Stomach smooth muscle (tissue), 2 donors: ENCODE measurements at regions not wholly inside any gene's neighbourhood (a gene's known extent, or its start where the extent isn't known, plus 50 kb on each side); places are given as distances from the start of the nearest gene placed in this dataset.
"Not testable (repeated sequence)": the region's sequence is repeated elsewhere in the genome, so short reads cannot be mapped to it uniquely, and the experiment has no call there.

Experiments
- H3K27ac ChIP-seq: one replicate; pipeline ENCODE4 v1.7.0; 2013; ENCODE audit warnings: mild to moderate bottlenecking, low read length, inconsistent platforms
- H3K27me3 ChIP-seq, 2 donors: one replicate each; pipeline ENCODE4 v1.7.0; 2013; ENCODE audit warnings: low read length in 2 of 2; ENCODE audit not compliant: insufficient read depth in 2 of 2, control insufficient read depth in 1 of 2
- H3K36me3 ChIP-seq, 2 donors: one replicate each; pipeline ENCODE4 v1.7.0; 2013; ENCODE audit warnings: low read length in 2 of 2; ENCODE audit not compliant: control insufficient read depth in 2 of 2, insufficient read depth in 2 of 2
- H3K4me1 ChIP-seq: one replicate; pipeline ENCODE4 v1.7.0; 2013; ENCODE audit warnings: low read length; ENCODE audit not compliant: control insufficient read depth, insufficient read depth
- H3K4me3 ChIP-seq, 2 donors: one replicate each; pipeline ENCODE4 v1.7.0; 2013; ENCODE audit warnings: low read length in 2 of 2
- H3K9ac ChIP-seq, 2 donors: one replicate each; pipeline ENCODE4 v1.7.0; 2013; ENCODE audit warnings: low read length in 2 of 2, mild to moderate bottlenecking in 1 of 2
- H3K9me3 ChIP-seq, 2 donors: one replicate each; pipeline ENCODE4 v1.7.0; 2013; ENCODE audit warnings: low read length in 2 of 2; ENCODE audit not compliant: control insufficient read depth in 2 of 2
- donor health status: healthy.
- donor health status: Pancreatic carcinoma.

- H3K36me3 ChIP-seq, H3K9ac ChIP-seq, H3K9me3 ChIP-seq, H3K4me3 ChIP-seq, H3K27ac ChIP-seq, H3K4me1 ChIP-seq, H3K27me3 ChIP-seq: not testable (repeated sequence)
Measured at GRCh38 chr2:87485455-87485854, 262.4 kb upstream of the PLGLB2 start.

GRCh38 chr2:87485884-87486283, 262.0 kb upstream of the PLGLB2 start:
- H3K9ac ChIP-seq, H3K27ac ChIP-seq, H3K4me3 ChIP-seq, H3K4me1 ChIP-seq, H3K27me3 ChIP-seq, H3K36me3 ChIP-seq, H3K9me3 ChIP-seq: not testable (repeated sequence)

GRCh38 chr2:87486413-87486812, 261.5 kb upstream of the PLGLB2 start:
- H3K4me3 ChIP-seq = not testable (repeated sequence)

GRCh38 chr2:87488021-87488420, 259.9 kb upstream of the PLGLB2 start:
- not testable (repeated sequence) for H3K4me3 ChIP-seq, H3K36me3 ChIP-seq, H3K9me3 ChIP-seq, H3K4me1 ChIP-seq, H3K27ac ChIP-seq, H3K9ac ChIP-seq, H3K27me3 ChIP-seq

More at GRCh38 chr2:87486413-87486812, 261.5 kb upstream of the PLGLB2 start:
- H3K4me1 ChIP-seq, H3K36me3 ChIP-seq, H3K27me3 ChIP-seq, H3K9ac ChIP-seq, H3K9me3 ChIP-seq, H3K27ac ChIP-seq: not testable (repeated sequence)

GRCh38 chr2:87488991-87489390, 258.9 kb upstream of the PLGLB2 start:
- H3K4me3 ChIP-seq, H3K27me3 ChIP-seq, H3K9me3 ChIP-seq, H3K27ac ChIP-seq, H3K4me1 ChIP-seq, H3K36me3 ChIP-seq, H3K9ac ChIP-seq: not testable (repeated sequence)

- not testable (repeated sequence) for H3K9me3 ChIP-seq, H3K36me3 ChIP-seq, H3K27me3 ChIP-seq, H3K4me1 ChIP-seq, H3K4me3 ChIP-seq, H3K27ac ChIP-seq, H3K9ac ChIP-seq
Measured at GRCh38 chr2:87494846-87495245, 253.0 kb upstream of the PLGLB2 start.

- not testable (repeated sequence) for H3K4me1 ChIP-seq, H3K9ac ChIP-seq, H3K27me3 ChIP-seq, H3K27ac ChIP-seq, H3K36me3 ChIP-seq, H3K4me3 ChIP-seq, H3K9me3 ChIP-seq
Measured at GRCh38 chr2:87495455-87495854, 252.4 kb upstream of the PLGLB2 start.

DNA sequence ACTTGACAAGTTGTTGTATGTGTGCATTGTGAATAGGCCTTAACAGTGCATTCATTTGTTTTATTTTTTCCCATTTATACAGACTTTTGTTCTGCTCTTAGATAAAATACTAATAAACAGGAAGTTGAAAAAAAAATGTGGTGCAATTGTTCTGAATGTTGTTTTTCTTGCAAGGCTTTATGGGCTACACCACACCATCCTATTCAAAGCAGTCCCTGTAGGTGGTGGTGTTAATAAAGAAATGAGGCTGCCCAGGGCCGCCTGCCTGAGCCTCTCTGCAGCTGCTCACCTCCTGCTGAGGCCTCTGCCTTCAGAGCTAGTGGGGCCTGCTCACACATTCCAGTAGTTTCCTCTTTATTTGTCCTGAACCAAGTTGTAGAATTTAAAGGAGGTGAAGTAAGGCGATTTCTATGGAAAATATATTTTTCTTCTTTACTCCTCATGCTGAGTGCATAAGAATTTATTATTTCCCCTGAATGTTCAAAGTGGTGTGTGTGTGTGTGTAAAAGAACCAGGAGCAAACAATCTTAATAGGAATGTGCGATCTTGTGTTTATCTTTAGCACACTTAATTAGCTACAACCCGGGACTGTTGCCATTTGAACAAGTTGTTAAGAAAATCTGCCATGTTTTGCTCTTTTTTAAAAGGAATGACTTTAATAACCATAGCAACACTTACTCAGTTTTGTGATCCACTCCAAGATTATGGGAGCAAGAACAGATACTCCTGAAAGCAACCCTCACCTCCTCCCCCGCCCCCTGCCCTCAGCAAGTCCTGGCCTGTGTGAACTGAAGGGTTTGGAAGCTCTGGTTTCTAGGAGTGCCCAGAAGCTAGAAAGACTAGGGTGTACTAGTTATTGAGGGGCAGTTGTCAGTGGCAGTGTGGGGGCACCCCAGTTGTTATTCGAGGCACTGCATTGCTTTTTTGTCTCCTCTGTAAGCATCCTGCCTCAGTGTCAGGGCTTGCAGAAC, 251.6 kb upstream of the PLGLB2 start:
- not testable (repeated sequence) for H3K4me3 ChIP-seq, H3K27ac ChIP-seq, H3K36me3 ChIP-seq, H3K27me3 ChIP-seq, H3K4me1 ChIP-seq, H3K9me3 ChIP-seq, H3K9ac ChIP-seq

DNA sequence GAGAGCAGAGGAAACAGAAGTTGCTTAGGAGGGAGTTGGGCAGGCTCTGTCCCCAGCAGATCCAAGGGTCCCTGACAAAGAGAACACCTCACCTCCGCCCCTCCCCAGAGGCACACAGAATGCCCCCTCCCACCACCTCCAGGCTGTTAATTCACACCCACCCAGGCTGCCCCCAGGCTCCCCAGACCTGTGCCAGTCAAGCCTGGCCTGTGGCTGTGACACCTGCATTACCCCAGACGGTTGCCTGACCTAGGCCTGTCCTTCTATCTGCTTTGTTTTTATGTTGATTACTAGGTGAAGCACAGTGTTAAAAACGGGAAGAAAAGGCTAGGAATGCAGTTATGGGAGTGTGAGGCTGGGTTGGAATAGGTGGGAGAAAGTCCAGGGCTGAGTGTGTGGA, 250.8 kb upstream of the PLGLB2 start:
- H3K36me3 ChIP-seq, H3K27ac ChIP-seq: not testable (repeated sequence)

DNA sequence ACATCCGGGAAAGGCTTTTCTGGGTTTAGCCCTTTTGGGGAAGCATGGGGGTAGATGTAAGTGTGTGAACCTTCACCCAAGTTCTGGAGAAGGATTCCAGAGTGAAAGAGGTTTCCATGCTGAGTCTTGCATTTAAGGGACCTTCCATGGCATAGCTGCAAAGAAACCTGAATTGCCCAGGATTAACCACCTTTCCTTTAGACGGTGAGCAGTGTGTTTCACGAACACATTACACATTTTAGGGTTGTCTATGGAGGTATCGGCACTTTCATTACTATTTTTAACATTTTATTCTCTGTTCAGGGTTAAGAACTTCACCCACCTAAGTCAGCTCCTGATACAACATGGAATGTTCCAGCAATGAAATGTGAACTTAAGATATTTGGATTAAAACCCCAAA, 250.2 kb upstream of the PLGLB2 start:
- not testable (repeated sequence) for H3K27me3 ChIP-seq, H3K36me3 ChIP-seq, H3K9ac ChIP-seq, H3K4me1 ChIP-seq, H3K27ac ChIP-seq, H3K9me3 ChIP-seq, H3K4me3 ChIP-seq

More for the DNA sequence above, 250.8 kb upstream of the PLGLB2 start:
- H3K4me3 ChIP-seq, H3K9me3 ChIP-seq, H3K9ac ChIP-seq, H3K27me3 ChIP-seq, H3K4me1 ChIP-seq: not testable (repeated sequence)

GRCh38 chr2:87498169-87498853, 249.6 kb upstream of the PLGLB2 start:
- not testable (repeated sequence) for H3K27ac ChIP-seq, H3K4me3 ChIP-seq, H3K27me3 ChIP-seq, H3K36me3 ChIP-seq, H3K9me3 ChIP-seq, H3K4me1 ChIP-seq, H3K9ac ChIP-seq
